HG03103 (cell line): ENCODE measurements at regions not wholly inside any gene's neighbourhood (a gene's known extent, or its start where the extent isn't known, plus 50 kb on each side); places are given as distances from the start of the nearest gene placed in this dataset.
"Not testable (repeated sequence)": the region's sequence is repeated elsewhere in the genome, so short reads cannot be mapped to it uniquely, and the experiment has no call there.

ENCODE experiments used
- ATAC-seq: cut with Tn5 transposase; IDR thresholded peaks from one replicate; pipeline ENCODE4 v1.9.1; 2021; ENCODE audit warnings: low read depth; ENCODE audit not compliant: unreplicated experiment

GRCh38 chr5:52597625-52598024 lies 190.1 kb upstream of the ITGA1 start:
- no peak for ATAC-seq

DNA sequence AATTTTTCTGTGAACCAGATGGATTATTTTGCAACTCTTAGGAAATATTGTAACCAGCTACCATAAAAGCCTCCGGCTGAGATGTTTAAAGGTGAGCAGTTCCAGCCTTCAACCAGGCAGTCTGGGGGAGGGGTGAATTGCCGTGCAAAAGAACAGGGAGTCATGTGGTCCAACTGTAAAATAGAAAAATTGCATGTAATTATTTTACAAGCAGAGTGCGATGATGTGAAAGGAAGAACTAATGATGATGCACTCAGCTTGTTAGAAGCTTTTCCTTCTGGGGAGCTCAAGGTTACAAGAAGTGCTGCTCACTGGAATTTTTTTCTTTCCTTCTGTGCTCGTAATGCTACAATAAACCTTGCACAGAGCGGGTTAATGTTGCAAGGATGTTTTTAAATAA lies 188.7 kb upstream of the ITGA1 start:
- no peak for ATAC-seq

DNA sequence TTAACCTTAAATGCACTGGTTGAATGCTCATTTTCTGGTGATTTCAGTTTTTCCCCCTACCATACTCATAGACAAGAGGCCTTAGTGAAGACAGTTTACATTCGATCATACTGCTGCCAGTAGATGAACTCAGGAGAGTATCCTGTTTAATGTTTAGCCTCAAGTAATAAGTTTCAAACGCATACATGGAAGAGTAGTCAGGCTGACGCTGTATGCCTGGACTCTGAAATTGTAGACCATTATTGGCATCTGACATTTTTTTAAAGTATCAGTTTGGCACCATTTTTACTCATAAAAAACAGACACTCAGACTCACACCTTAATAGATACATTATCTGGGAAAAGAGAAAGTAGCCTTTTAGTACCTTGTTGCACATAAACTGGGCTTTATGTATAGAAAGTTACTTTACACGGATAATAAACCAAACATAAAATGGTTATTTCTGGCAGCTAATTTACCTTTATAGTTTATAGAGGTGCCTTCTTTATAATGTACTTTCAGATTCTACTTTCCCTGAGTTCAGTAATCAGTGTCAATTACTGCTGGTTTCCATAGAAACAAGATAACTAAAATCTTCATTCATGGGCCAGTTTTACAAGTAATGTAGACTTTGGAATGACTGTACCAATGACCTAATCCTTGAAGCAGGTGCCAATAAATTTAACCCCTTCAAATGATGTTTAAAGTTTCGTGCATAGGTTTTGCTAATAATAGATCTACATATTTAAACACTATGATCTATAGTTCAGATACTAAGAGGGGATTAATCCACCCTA lies 183.8 kb upstream of the ITGA1 start:
- ATAC-seq = no peak

DNA sequence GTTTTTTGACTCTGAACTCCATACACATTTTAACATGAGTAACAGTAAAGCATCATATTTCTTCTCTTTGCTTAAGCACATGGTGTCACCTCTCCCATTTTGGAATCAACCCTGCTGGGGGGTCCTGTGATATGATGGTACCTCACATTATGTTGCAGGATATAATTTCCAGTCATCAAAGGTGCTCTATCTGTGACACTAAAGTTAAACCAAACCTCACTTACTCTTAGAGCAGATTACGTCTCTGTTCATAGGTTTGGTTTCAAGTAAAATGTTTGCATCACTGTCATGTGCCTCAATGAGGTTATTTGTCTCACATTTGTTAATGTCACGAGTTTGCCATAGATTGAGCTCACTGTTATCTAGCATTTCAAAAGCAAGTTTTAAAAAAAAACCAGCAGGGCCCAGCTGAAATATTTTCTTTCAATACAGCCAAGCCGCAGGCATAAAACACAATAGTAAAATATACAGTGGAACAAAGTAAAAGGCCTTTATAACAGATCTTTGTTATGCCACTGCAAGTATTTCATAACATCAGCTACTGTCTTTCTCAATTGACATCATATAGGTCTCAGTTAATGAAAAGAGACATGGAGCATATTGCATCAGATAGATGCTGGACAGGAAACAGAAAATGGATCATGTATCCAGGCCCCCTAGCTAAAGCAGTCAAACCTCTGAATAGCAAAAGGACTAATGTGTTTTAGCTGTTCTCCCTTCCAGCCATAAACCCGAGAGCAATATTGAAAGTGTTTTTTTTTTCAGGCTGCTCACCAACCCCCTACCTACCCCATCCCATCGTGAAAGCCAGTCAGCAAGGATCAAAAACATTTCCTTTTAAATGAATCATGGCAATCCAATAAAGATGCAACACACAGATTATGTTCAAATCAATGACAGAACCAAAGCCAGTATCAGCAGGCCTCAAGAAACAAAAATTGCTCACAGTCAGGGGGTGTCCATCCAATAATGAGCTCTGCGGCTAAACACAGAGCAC lies 182.1 kb upstream of the ITGA1 start:
- ATAC-seq = no peak

GRCh38 chr5:52607227-52607824 lies 180.4 kb upstream of the ITGA1 start:
- no peak for ATAC-seq

DNA sequence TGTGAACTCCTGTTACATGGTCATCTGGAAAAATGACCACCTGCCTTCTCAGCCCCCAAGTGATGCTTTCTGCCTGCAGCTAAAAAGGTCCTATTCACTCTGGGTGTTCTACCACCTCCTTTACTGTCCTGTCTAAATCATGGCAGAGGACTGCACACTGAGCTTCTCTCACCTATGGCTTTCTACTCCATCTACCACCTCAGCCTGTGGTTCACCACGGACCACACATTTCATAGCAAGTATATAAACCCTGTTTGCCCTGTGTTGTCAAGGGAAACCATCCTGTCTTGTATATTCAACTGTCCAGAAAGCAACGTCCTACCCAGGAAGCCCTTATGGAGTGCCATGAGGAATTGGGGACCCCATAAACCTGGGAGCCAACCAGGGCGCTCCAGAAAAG lies 167.4 kb upstream of the ITGA1 start:
- ATAC-seq = no peak

DNA sequence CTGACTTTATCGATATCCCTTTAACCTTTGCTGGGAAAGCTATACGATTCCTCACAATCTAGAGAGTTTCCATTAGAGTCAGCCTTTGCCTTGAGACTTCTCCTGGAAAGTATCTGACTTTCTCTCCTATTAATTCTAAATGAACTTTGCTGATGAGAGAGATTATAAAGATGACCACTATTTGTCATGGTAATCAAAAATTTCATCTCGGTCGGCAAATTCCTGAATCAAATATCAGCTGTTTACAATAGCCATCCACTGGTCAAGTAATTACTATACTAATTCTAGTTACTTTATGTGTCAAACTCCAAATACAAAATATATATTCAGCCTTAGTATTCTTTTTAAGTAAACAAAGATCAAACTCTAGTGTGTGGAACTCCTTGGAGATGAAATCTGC lies 164.4 kb upstream of the ITGA1 start:
- ATAC-seq = no peak

- ATAC-seq = no peak
Observed at GRCh38 chr5:52624291-52624690, 163.4 kb upstream of the ITGA1 start.

GRCh38 chr5:52626312-52626711 lies 161.4 kb upstream of the ITGA1 start:
- no peak for ATAC-seq

GRCh38 chr5:52627740-52628139 lies 160.0 kb upstream of the ITGA1 start:
- ATAC-seq = no peak

- no peak for ATAC-seq
Observed at GRCh38 chr5:52632281-52632680, 155.4 kb upstream of the ITGA1 start.

DNA sequence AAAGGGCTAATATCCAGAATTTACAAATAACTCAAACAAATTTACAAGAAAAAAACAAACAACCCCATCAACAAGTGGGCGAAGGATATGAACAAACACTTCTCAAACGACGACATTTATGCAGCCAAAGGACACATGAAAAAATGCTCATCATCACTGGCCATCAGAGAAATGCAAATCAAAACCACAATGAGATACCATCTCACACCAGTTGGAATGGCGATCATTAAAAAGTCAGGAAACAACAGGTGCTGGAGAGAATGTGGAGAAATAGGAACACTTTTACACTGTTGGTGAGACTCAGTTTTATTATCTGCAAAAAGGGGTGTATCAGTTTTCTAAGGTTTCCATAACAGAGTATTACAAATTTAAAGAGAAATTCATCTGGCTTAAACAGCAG lies 153.5 kb upstream of the ITGA1 start:
- not testable (repeated sequence) for ATAC-seq

DNA sequence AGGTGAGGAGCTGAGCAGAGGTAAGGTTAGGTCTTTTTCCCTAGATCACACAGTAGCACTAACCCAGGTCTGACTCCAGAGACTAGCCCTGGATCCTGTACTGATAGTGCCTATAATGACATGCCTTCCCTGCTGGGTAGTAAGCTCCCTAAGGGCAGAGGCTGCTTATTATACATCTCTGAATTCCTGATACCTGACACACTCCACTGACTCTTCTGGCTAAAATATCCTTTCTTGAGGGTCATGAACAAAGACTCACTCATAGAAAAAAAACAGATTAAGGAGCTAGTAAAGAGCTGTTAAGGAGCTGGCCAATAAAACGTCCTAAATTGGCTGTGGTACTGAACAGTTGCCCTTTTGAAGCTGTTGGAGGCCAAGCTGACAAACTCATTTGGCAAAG lies 149.0 kb upstream of the ITGA1 start:
- ATAC-seq = no peak

DNA sequence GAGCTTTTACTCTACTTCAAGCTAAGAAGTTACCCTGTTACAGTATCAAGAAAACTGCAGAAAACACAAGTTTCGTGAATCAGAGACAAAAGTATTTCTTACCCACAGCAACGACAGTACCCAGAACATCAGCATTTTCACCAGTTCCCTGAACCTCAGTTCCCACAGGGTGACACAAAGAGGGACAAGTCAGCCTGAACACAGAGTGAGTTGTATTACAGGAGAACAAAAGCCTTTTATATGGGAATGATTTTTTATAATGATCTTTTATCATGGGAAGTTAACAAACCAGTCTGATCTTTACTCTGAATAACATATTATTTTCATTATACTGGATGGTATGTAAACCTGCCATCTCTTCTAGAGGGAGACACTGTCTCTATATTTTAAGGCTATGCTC lies 139.0 kb upstream of the ITGA1 start:
- no peak for ATAC-seq

- ATAC-seq = no peak
Observed at GRCh38 chr5:52655163-52655562, 132.6 kb upstream of the ITGA1 start.

GRCh38 chr5:52656569-52657246 lies 131.0 kb upstream of the ITGA1 start:
- no peak for ATAC-seq

GRCh38 chr5:52657247-52657645 lies 130.5 kb upstream of the ITGA1 start:
- no peak for ATAC-seq

DNA sequence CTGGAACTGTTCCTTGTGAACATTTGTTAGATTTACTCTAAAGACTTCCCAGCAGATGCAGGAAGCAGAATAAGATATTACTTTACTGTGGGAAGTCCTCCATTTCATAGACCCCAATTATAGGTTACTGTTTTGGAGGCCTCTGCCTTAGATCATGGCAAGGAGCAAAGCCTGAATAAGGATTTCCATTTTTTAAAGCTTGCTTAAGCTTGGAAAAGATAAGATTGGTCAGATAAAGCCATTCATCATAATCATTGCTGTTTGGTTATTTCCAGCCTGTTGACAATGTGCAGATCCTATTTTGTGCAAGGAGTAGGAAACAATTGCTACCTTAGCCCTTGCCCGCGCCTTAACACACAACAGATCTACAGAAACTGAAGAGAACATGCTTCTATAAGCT lies 129.5 kb upstream of the ITGA1 start:
- no peak for ATAC-seq

DNA sequence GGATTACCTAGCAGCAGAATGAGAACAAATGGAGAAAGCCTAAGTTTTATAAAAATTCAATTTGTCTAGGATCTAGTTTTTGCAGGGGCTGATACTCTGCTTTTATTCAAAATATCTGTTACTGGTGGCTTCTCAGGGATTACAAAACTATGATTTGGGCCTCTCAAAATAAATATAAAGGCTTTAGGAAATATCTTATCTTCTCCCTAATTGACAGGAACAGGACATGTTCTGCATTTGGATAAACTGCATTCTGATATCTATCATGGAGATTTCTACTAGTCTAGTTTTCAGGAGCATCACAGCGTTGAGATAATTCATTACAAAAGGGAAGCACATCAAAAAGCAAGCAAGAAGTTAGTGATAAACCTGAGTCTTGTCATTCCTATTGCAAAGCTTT lies 127.1 kb upstream of the ITGA1 start:
- ATAC-seq = no peak

DNA sequence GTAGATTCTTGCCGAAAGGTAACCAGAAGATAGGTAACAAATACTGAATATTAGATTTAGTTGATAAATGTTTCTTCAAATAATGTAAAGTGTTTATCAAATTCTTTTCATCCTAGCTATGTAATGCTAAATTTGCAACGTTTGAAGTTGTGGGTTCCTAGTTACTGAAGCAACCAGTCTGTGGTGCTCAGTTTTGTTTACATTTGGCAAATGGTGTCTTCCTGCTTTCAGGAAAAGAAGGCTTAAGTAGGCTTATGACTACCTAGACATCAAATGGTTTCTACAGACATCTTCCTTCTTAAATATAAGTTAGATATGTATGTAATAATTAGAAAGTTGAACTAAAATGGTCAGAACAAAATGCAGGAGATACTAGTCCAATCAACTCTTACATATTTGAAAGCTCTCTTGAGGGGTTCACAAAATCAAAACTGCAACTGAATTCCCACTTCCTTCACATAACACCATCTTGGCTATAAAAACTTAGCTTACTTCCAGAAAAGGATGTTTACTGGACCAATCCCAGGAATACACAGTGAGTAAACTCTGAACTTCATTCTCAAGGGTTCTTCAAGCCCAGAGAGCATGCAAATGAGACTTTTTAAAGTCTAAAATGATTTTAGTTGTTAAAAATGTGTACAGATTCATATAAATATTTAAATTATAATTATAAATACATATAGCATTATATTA lies 125.7 kb upstream of the ITGA1 start:
- ATAC-seq = no peak
